IgD-negative memory B cell (primary cell): ENCODE measurements at regions not wholly inside any gene's neighbourhood (a gene's known extent, or its start where the extent isn't known, plus 50 kb on each side); places are given as distances from the start of the nearest gene placed in this dataset.

Source experiments
- H3K27ac Mint-ChIP-seq, 3 donors: one replicate each; pipeline ENCODE4 v1.8.0; 2020 to 2022; ENCODE audit warnings: mild to moderate bottlenecking in 3 of 3, mixed read lengths in 3 of 3, moderate library complexity in 1 of 3
- H3K27me3 Mint-ChIP-seq: one replicate; pipeline ENCODE4 v1.8.0; 2021; ENCODE audit warnings: mixed read lengths
- H3K36me3 Mint-ChIP-seq: one replicate; pipeline ENCODE4 v1.8.0; 2020; ENCODE audit warnings: mild to moderate bottlenecking, mixed read lengths
- H3K4me1 Mint-ChIP-seq, 3 donors: one replicate each; pipeline ENCODE4 v1.8.0; 2020 to 2022; ENCODE audit warnings: mixed read lengths in 3 of 3, mild to moderate bottlenecking in 1 of 3
- H3K4me3 Mint-ChIP-seq, 4 donors: one replicate each; pipeline ENCODE4 v1.8.0; 2020 to 2022; ENCODE audit warnings: mild to moderate bottlenecking in 4 of 4, mixed read lengths in 4 of 4, moderate library complexity in 3 of 4
- H3K9me3 Mint-ChIP-seq, 3 donors: one replicate each; pipeline ENCODE4 v1.8.0; 2020 to 2021; ENCODE audit warnings: mixed read lengths in 3 of 3, mild to moderate bottlenecking in 1 of 3

DNA sequence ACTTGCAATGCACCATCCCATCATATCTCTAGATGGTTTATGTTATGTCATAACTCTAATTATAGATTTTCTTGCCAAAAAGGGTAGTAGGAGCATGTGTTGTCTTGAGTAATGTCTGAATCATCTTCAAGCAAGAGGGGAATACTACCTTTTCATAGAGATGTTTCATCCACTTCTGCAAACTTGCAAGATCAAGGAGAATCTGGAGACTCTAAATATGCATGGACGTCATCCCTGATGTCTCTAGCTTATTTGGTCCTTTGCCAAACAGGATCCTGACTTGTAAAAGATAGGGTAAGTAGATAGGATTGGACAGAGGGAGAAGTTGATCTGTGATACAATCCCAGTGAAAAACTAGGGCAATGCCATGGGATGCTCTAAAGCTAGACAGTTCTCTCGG is 246.5 kb downstream of the DMRTA1 start:
- H3K27ac Mint-ChIP-seq = no peak overlapping the region
- H3K36me3 Mint-ChIP-seq = no peaks in the 10 kb centered on the region
- no peaks in the 10 kb centered on the region for H3K4me1 Mint-ChIP-seq
- no peaks in the 10 kb centered on the region for H3K27me3 Mint-ChIP-seq
- peaks cover 0 to 4% (median 0%) of the 10 kb centered on the region in 3 donors for H3K9me3 Mint-ChIP-seq
- H3K4me3 Mint-ChIP-seq = no peak overlapping the region

DNA sequence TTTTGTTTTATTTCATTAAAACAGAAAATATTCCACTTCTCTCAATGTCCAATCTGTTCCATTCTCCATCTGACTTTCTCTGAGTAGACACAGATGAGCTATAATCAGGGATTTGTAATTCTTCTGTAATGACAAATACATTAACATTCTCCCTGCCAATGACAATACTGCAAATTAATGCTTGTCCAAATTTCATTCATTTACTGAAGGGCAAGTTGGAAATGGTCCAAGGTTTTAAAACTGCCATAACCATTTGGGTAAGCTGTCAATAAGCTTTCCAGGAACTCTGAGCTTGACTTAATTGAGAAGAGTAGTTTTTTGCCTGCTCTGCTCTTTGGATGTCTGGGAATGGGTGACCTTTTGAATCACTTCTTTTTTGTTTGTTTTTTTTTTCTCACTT is 253.5 kb downstream of the DMRTA1 start:
- no peaks in the 10 kb centered on the region for H3K36me3 Mint-ChIP-seq
- H3K4me3 Mint-ChIP-seq = no peak overlapping the region
- H3K4me1 Mint-ChIP-seq = no peaks in the 10 kb centered on the region
- H3K27ac Mint-ChIP-seq = no peak overlapping the region
- H3K27me3 Mint-ChIP-seq = no peaks in the 10 kb centered on the region
- peaks cover 0 to 3% (median 2%) of the 10 kb centered on the region in 3 donors for H3K9me3 Mint-ChIP-seq

DNA sequence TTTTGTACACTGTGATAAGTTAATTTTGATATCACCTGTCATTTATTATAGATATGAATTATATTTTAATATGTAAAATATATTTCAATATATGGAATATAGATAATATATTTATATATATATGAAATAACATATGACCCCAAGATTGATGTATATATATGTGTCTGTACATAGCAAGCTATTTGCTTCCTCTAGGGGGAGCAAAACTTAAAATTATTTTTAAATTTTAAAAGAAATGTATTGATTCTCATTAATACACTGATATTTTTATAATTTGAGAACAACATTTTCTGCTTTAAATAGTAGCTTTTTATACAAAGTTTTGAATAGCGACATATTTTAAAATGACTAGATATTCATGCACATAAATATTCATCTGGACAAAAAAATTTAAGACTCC is 272.0 kb downstream of the DMRTA1 start:
- H3K36me3 Mint-ChIP-seq = no peaks in the 10 kb centered on the region
- H3K4me1 Mint-ChIP-seq = no peaks in the 10 kb centered on the region
- no peak overlapping the region for H3K4me3 Mint-ChIP-seq
- no peaks in the 10 kb centered on the region for H3K27me3 Mint-ChIP-seq
- H3K9me3 Mint-ChIP-seq = peaks cover 2 to 4% (median 4%) of the 10 kb centered on the region in 3 donors
- H3K27ac Mint-ChIP-seq = no peak overlapping the region

DNA sequence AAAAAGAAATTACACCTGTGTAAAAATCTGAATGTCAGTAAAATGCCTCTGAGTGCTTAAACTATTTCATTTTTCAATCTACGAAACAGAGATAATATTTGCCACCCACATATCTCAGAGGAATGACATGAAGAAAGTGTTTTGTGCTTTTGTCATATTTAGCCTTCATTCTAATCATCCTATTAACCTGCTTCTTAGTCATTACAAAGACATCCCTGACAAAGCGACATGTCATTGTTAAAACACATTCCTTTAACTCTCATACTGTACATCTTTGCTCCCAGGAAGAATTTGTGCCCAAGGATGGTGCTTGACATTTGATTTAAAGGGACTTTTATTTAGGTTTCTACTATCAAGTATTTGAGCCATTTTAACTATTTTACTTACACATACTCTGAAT is 275.9 kb downstream of the DMRTA1 start:
- no peak overlapping the region for H3K27ac Mint-ChIP-seq
- H3K4me3 Mint-ChIP-seq = no peak overlapping the region
- H3K9me3 Mint-ChIP-seq = no peaks in the 10 kb centered on the region
- no peaks in the 10 kb centered on the region for H3K4me1 Mint-ChIP-seq
- no peaks in the 10 kb centered on the region for H3K36me3 Mint-ChIP-seq
- no peaks in the 10 kb centered on the region for H3K27me3 Mint-ChIP-seq

DNA sequence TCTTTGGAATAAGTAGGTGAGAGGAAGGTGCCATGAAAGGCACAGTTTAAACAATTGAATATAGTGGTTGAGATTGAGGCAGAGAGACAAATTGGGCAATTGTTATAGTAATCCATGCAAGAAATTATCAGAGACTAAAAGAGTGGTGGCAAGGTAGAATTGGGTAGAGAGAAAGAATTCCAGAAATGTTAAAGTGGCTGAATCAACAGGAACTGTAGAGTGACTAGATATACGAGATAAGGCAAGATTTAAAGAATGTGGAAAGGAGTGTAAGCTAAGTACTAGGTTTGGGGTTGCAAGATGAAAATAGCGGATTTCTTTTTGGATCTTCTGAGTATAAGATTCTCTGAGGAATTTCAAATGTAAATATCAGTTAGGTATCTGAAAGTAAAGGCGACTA is 285.2 kb downstream of the DMRTA1 start:
- Mint-ChIP-seq H3K4me1 (no peaks in the 10 kb centered on the region), H3K27me3 (no peaks in the 10 kb centered on the region), H3K9me3 (peaks cover 2 to 6% (median 4%) of the 10 kb centered on the region in 3 donors), H3K36me3 (no peaks in the 10 kb centered on the region), H3K4me3 (no peak overlapping the region), H3K27ac (no peak overlapping the region)

DNA sequence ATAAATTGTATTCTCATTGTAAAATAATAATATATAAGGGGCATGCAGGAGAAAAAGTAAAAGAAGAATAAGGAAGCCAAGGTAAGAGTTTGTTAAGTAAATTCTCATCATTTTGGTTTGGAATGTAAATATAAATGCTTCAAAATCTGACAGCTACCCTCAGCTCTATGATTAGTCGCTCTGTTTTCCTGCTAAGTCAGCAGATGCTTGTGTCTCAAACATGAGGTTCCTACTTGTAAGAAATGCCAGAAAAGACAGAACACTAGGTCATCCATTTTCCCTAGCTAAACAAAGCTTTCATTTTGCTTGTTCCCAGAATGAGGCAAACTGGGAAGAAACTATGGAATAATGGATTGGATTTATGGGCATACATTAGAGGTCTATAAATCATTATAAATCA is 293.1 kb downstream of the DMRTA1 start:
- H3K27me3 Mint-ChIP-seq = no peaks in the 10 kb centered on the region
- no peaks in the 10 kb centered on the region for H3K4me1 Mint-ChIP-seq
- H3K36me3 Mint-ChIP-seq = no peaks in the 10 kb centered on the region
- H3K9me3 Mint-ChIP-seq = peaks cover 1 to 5% (median 4%) of the 10 kb centered on the region in 3 donors
- H3K27ac Mint-ChIP-seq = no peak overlapping the region
- H3K4me3 Mint-ChIP-seq = no peak overlapping the region

DNA sequence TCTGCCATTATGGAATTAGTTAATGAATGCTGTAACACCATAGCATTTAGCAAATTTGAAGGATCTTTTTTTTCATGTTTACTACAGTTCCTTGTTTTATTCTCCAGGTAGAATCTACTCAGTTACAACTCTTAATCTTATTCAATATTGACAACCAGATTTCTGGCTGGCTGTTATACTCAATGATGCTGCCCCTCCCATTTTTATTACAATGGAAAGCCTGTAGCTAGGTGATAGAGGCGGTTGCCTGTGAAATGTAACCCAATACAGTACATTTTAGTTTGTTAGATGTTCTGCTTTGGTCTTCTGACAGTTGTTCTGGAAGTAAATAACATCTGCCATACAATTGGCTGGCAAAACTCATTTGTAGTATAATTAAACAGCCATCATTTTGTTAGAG is 294.2 kb downstream of the DMRTA1 start:
- no peak overlapping the region for H3K4me3 Mint-ChIP-seq

DNA sequence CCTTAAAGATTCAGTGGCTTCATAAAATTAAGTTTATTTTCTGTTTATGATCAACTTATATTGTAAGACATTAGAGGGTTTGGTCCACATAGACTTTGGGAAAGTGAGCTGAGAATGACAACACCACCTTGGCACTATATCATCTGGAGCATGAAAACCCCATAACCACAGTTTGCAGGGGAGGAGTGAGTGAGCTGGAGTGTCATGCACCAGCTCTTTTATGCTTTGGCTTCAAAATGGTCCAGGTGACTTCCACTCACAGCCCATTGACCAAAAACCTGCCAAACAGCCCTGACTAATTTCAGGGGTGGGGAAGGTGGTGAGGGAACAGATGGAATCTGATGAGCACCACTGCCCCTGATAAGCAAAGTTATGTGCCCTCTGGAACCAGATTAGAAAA is 295.8 kb downstream of the DMRTA1 start:
- H3K27ac Mint-ChIP-seq = no peak overlapping the region
- H3K36me3 Mint-ChIP-seq = no peaks in the 10 kb centered on the region
- no peaks in the 10 kb centered on the region for H3K27me3 Mint-ChIP-seq
- H3K4me3 Mint-ChIP-seq = no peak overlapping the region
- no peaks in the 10 kb centered on the region for H3K4me1 Mint-ChIP-seq
- peaks cover 1 to 8% (median 3%) of the 10 kb centered on the region in 3 donors for H3K9me3 Mint-ChIP-seq

More for the DNA sequence above, 294.2 kb downstream of the DMRTA1 start:
- Mint-ChIP-seq H3K27me3 (no peaks in the 10 kb centered on the region), H3K9me3 (peaks cover 1 to 6% (median 4%) of the 10 kb centered on the region in 3 donors), H3K27ac (no peak overlapping the region), H3K36me3 (no peaks in the 10 kb centered on the region), H3K4me1 (no peaks in the 10 kb centered on the region)

DNA sequence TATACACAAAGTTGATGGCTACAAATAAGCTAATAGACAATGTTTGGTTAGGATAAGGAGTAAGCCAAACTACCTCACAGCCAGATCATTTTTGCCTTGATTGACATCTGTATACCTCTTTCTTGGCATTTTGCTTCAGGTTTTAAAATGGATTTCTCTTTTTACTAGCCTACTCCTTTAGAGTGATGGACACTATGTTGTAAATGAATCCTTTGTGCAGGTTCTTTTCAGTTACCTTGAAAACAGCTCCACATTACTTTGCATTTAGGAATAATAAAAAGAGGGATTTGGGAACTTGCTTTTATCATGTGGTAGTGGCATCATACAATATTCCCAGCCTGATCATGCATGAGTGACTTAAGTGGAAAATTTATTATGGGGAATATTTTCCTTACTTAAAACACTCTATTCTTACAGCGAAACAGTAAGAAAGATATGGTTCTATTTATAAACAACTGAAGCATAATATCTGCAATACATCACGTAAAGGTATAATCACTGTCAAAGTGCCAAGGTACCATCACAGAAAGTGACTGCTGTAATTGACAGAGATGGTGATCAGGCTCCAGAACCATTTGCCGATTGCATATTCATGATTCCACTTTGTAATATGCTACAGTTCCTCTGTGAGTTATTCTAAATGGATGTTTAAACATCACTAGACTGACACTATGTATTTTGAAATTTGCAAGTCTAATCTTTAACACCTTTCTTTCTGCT is 327.0 kb downstream of the DMRTA1 start:
- peaks cover 0 to 6% (median 0%) of the 10 kb centered on the region in 3 donors for H3K9me3 Mint-ChIP-seq
- no peak overlapping the region for H3K4me3 Mint-ChIP-seq
- H3K36me3 Mint-ChIP-seq = no peaks in the 10 kb centered on the region
- H3K27me3 Mint-ChIP-seq = no peaks in the 10 kb centered on the region
- H3K4me1 Mint-ChIP-seq = no peaks in the 10 kb centered on the region
- no peak overlapping the region for H3K27ac Mint-ChIP-seq

DNA sequence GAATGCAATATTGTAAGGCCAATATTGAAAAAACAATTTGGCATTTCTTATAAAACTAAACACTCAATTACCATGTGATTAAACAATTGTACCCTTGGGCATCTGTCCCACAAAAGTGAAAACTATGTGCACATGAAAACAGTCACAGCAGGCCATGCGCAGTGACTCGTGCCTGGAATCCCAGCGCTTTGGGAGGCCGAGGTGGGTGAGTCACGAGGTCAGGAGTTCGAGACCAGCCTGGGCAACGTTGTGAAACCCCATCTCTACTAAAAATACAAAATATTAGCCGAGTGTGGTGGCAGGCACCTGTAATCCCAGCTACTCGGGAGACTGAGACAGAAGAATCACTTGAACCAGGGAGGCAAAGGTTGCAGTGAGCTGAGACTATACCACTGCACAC is 343.7 kb downstream of the DMRTA1 start:
- H3K27me3 Mint-ChIP-seq = no peaks in the 10 kb centered on the region
- H3K4me3 Mint-ChIP-seq = no peak overlapping the region
- no peaks in the 10 kb centered on the region for H3K36me3 Mint-ChIP-seq
- H3K9me3 Mint-ChIP-seq = peaks cover 1 to 10% (median 4%) of the 10 kb centered on the region in 3 donors
- no peak overlapping the region for H3K27ac Mint-ChIP-seq
- no peaks in the 10 kb centered on the region for H3K4me1 Mint-ChIP-seq

DNA sequence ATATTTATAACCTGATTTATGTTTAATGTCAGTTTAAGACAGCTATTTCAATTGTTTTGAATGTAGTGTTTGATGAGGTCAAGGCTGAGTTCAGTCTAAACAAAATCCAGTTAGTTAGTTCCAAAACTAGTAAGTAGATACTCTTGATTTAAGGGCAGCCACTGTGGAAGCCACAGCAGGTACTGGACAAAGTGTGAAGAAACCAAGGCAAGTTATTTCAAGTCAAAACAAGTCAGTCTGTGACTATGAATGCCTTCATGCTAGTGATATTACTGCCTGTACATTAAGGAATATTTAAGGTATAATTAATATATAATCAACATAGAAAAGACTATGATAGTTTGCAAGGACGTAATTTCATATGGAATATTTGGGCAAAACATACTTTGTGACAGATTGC is 362.3 kb downstream of the DMRTA1 start:
- no peaks in the 10 kb centered on the region for H3K36me3 Mint-ChIP-seq
- no peaks in the 10 kb centered on the region for H3K27me3 Mint-ChIP-seq
- H3K27ac Mint-ChIP-seq = no peak overlapping the region
- H3K4me3 Mint-ChIP-seq = no peak overlapping the region
- H3K4me1 Mint-ChIP-seq = no peaks in the 10 kb centered on the region
- H3K9me3 Mint-ChIP-seq = peaks cover 0 to 4% (median 1%) of the 10 kb centered on the region in 3 donors

DNA sequence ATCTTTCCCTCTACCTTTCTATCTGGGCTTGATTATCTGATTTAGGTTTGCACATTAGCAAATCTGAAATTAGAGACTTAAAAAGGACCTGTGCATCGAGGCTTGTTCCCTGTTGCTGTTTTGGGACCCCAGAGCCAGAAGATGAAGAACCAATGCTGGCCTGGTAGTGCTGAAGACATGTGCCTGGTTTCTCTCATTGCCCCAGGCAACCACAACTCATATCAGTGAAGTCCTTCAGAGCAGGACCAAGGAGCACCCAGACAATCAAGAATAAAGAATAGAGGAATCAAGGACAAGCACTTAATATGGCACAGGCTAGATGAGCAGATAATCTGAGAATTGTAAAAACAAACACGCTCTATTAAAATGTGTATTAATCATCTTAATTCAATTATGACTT is 362.7 kb downstream of the DMRTA1 start:
- peaks cover 0 to 2% (median 1%) of the 10 kb centered on the region in 3 donors for H3K9me3 Mint-ChIP-seq
- no peak overlapping the region for H3K4me3 Mint-ChIP-seq
- H3K27me3 Mint-ChIP-seq = no peaks in the 10 kb centered on the region
- H3K27ac Mint-ChIP-seq = no peak overlapping the region
- H3K4me1 Mint-ChIP-seq = no peaks in the 10 kb centered on the region
- H3K36me3 Mint-ChIP-seq = no peaks in the 10 kb centered on the region

DNA sequence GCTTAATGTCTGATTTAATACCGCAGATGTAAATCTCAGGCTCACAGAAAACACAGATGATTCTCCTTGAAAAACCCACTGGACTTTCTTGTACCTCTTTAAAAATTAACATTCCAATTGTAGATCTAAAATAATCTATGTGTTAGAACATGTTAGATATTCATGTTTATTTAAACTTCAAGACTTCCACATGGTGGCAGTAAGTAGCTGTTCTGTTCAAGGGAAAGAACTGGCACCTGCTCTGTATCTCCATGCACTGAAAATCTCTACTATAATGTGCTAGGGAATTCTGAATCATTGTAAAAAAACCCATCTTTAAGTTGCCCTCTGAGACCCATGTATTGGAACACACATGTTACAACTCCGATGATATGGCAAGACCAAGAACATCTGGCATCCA is 366.9 kb downstream of the DMRTA1 start:
- H3K9me3 Mint-ChIP-seq = peaks cover 1 to 7% (median 2%) of the 10 kb centered on the region in 3 donors
- H3K36me3 Mint-ChIP-seq = no peaks in the 10 kb centered on the region
- no peak overlapping the region for H3K4me3 Mint-ChIP-seq
- no peak overlapping the region for H3K27ac Mint-ChIP-seq
- no peaks in the 10 kb centered on the region for H3K4me1 Mint-ChIP-seq
- no peaks in the 10 kb centered on the region for H3K27me3 Mint-ChIP-seq

DNA sequence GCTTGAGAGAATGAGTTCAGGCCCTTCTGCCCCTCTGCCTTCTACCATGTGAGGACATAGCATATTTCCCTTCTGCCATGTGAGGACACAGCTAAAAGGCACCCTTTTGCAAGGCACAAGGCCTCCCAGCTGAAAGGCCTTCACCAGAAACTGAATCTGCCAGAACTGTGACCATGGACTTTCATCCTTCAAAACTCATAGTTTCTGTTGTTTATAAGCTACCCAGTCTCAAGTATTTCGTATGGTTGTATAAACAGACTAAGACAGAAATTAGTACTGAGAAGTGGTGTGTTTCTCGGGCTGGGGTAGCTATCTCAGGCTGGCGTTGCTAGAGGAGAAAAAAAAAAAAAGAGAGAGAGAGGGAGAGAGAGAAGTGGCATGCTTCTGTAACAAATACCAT is 368.6 kb downstream of the DMRTA1 start:
- no peak overlapping the region for H3K4me3 Mint-ChIP-seq

DNA sequence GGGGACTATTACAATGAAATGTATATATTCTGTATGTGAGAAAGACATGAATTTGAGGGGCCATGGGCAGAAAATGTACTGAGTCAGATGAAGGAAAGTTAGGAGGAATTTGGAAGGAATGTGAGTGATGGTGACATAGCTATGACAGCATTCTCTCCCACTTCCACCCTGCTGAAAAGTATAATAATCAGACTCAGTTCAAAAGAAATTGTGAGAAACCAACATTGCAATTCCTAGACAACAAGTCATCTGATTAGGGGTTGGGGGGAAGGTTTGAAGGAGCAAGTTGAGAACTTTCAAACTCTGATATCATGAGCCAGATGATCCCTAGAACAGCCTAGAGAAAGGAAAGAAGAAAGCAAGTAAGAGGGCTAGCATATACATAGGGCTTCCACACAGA is 370.6 kb downstream of the DMRTA1 start:
- peaks cover 2 to 13% (median 3%) of the 10 kb centered on the region in 3 donors for H3K9me3 Mint-ChIP-seq
- H3K27ac Mint-ChIP-seq = no peak overlapping the region
- no peaks in the 10 kb centered on the region for H3K36me3 Mint-ChIP-seq
- no peaks in the 10 kb centered on the region for H3K4me1 Mint-ChIP-seq
- no peak overlapping the region for H3K4me3 Mint-ChIP-seq
- H3K27me3 Mint-ChIP-seq = no peaks in the 10 kb centered on the region

More for the DNA sequence above, 368.6 kb downstream of the DMRTA1 start:
- H3K36me3 Mint-ChIP-seq = no peaks in the 10 kb centered on the region
- H3K27ac Mint-ChIP-seq = no peak overlapping the region
- H3K4me1 Mint-ChIP-seq = no peaks in the 10 kb centered on the region
- no peaks in the 10 kb centered on the region for H3K27me3 Mint-ChIP-seq
- peaks cover 2 to 7% (median 5%) of the 10 kb centered on the region in 3 donors for H3K9me3 Mint-ChIP-seq

DNA sequence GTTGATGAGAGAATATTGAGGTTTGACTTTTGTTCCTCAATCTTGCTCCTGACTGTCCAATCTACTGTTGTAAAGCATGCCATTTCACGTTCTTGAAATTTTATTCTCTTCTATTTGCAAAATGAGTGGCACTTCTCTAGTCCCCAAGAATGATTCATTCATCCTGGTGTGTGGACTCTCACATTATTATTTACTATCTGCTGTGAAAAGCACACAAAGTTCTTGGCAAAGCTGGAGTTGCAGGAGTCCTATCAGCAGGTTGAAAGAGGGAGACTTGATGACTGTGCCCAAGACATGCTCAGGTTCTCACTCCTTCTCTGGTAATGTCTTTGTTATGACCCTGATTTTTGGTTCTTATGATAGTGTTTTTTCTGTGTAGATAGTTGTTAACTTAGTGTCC is 382.6 kb downstream of the DMRTA1 start:
- Mint-ChIP-seq H3K27me3 (no peaks in the 10 kb centered on the region), H3K9me3 (peaks cover 3 to 4% (median 4%) of the 10 kb centered on the region in 3 donors), H3K4me3 (no peak overlapping the region), H3K4me1 (no peaks in the 10 kb centered on the region), H3K36me3 (peaks cover 2% of the 10 kb centered on the region), H3K27ac (no peak overlapping the region)
